ENCODE measurements at regions not wholly inside any gene's neighbourhood (a gene's known extent, or its start where the extent isn't known, plus 50 kb on each side); places are given as distances from the start of the nearest gene placed in this dataset.

- TF ChIP-seq POLR2A (IDR thresholded peaks at IDR 0.05) = no peak
- no peak for TF ChIP-seq CTCF (IDR thresholded peaks at IDR 0.05)
These were observed 276.9 kb downstream of the SIPA1L2 start for GRCh38 chr1:232353001-232353400.

Measured in vagina (tissue), 2 donors.